ENCODE measurements at regions not wholly inside any gene's neighbourhood (a gene's known extent, or its start where the extent isn't known, plus 50 kb on each side); places are given as distances from the start of the nearest gene placed in this dataset.

DNA sequence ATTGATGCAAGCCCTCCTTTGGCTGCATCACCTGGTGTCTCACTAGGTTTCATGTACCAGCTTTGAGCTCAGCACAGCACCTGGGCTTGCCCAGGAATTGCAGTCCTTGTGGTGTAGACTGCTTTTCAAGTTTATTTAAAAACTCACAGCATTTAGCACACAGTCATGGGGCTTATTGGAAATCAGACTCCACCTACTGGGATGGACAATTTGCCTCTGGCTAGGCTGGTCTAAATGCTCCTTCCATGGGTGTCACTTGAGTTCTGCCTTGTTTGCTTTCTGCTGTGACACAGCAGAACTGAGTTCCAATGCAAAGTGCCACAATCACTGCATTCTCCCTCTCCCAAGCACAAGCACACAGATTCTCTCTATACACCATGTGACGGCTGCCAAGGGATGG lies 453.3 kb downstream of the GABRG2 start:
- no peaks in the 10 kb centered on the region for H4K20me1 ChIP-seq (ENCODE audit: insufficient read depth)
- H3K79me2 ChIP-seq (replicated peaks; ENCODE audit: insufficient read depth, low read length): no peaks in the 10 kb centered on the region
- H3K4me3 ChIP-seq (ENCODE audit: low read length): no peak overlapping the region
- no peak overlapping the region for H3K27ac ChIP-seq (ENCODE audit: low read length)
- H3K9me3 ChIP-seq (ENCODE audit: low read length): no peaks in the 10 kb centered on the region
- no peaks in the 10 kb centered on the region for H3K9me2 ChIP-seq (ENCODE audit: insufficient read depth, low read length)
- H3K9ac ChIP-seq (ENCODE audit: low read length): no peak overlapping the region
- H3K4me2 ChIP-seq (ENCODE audit: low read length): no peak overlapping the region
- TF ChIP-seq EP300 (conservative IDR thresholded peaks at IDR 0.05; ENCODE audit: poor library complexity, severe bottlenecking): no peak
- TF ChIP-seq SMC3 (conservative IDR thresholded peaks at IDR 0.05; ENCODE audit: poor library complexity): no peak
- no peak for TF ChIP-seq POLR2AphosphoS5 (IDR thresholded peaks at IDR 0.05)
- TF ChIP-seq EZH2 (IDR thresholded peaks at IDR 0.05; ENCODE audit: borderline replicate concordance, insufficient read depth, low read length, poor library complexity, severe bottlenecking): no peak
- no peak for TF ChIP-seq MXI1 (conservative IDR thresholded peaks at IDR 0.05; ENCODE audit: poor library complexity, severe bottlenecking)
- TF ChIP-seq TAF1 (IDR thresholded peaks at IDR 0.05; ENCODE audit: low read depth): no peak
- TF ChIP-seq, protein P1, sequence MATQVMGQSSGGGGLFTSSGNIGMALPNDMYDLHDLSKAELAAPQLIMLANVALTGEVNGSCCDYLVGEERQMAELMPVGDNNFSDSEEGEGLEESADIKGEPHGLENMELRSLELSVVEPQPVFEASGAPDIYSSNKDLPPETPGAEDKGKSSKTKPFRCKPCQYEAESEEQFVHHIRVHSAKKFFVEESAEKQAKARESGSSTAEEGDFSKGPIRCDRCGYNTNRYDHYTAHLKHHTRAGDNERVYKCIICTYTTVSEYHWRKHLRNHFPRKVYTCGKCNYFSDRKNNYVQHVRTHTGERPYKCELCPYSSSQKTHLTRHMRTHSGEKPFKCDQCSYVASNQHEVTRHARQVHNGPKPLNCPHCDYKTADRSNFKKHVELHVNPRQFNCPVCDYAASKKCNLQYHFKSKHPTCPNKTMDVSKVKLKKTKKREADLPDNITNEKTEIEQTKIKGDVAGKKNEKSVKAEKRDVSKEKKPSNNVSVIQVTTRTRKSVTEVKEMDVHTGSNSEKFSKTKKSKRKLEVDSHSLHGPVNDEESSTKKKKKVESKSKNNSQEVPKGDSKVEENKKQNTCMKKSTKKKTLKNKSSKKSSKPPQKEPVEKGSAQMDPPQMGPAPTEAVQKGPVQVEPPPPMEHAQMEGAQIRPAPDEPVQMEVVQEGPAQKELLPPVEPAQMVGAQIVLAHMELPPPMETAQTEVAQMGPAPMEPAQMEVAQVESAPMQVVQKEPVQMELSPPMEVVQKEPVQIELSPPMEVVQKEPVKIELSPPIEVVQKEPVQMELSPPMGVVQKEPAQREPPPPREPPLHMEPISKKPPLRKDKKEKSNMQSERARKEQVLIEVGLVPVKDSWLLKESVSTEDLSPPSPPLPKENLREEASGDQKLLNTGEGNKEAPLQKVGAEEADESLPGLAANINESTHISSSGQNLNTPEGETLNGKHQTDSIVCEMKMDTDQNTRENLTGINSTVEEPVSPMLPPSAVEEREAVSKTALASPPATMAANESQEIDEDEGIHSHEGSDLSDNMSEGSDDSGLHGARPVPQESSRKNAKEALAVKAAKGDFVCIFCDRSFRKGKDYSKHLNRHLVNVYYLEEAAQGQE (IDR thresholded peaks at IDR 0.05; ENCODE audit: borderline replicate concordance): no peak
- no peak for TF ChIP-seq RAD21 (conservative IDR thresholded peaks at IDR 0.05)
- TF ChIP-seq, protein P2, sequence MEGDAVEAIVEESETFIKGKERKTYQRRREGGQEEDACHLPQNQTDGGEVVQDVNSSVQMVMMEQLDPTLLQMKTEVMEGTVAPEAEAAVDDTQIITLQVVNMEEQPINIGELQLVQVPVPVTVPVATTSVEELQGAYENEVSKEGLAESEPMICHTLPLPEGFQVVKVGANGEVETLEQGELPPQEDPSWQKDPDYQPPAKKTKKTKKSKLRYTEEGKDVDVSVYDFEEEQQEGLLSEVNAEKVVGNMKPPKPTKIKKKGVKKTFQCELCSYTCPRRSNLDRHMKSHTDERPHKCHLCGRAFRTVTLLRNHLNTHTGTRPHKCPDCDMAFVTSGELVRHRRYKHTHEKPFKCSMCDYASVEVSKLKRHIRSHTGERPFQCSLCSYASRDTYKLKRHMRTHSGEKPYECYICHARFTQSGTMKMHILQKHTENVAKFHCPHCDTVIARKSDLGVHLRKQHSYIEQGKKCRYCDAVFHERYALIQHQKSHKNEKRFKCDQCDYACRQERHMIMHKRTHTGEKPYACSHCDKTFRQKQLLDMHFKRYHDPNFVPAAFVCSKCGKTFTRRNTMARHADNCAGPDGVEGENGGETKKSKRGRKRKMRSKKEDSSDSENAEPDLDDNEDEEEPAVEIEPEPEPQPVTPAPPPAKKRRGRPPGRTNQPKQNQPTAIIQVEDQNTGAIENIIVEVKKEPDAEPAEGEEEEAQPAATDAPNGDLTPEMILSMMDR (IDR thresholded peaks at IDR 0.05; ENCODE audit: poor library complexity, severe bottlenecking): no peak
- no peaks in the 10 kb centered on the region for H3K36me3 ChIP-seq (ENCODE audit: insufficient read depth, low read length)
- H3F3A ChIP-seq (ENCODE audit: insufficient read depth, low read length, poor library complexity, severe bottlenecking): no peaks in the 10 kb centered on the region
- no peak overlapping the region for H2AFZ ChIP-seq (ENCODE audit: low read depth, low read length)
- no peaks in the 10 kb centered on the region for H3K27me3 ChIP-seq (ENCODE audit: insufficient read depth, low read depth, low read length)

DNA sequence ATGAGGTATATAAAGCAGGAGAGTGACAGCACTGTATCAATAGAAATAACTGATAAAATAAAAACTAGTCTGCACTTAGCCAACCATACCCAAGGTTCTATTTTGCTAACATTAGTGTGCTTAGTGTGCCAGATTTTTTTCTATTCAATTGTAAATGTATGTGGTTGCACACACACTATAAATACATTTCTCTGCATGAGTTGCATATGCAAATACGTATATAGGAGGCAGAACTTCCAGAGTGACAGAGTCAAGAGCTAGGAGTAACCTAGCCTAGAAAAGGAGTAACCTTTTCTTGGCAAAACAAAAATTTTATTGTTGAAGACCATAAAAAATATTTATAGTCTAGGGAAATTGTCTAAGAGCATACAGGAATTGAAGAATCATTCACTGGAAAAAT lies 461.6 kb downstream of the GABRG2 start:
- no peak overlapping the region for H3K4me3 ChIP-seq (ENCODE audit: low read length)
- TF ChIP-seq SMC3 (conservative IDR thresholded peaks at IDR 0.05; ENCODE audit: poor library complexity) (no peak), EZH2 (IDR thresholded peaks at IDR 0.05; ENCODE audit: borderline replicate concordance, insufficient read depth, low read length, poor library complexity, severe bottlenecking) (no peak), TAF1 (IDR thresholded peaks at IDR 0.05; ENCODE audit: low read depth) (no peak), EP300 (conservative IDR thresholded peaks at IDR 0.05; ENCODE audit: poor library complexity, severe bottlenecking) (no peak), RAD21 (conservative IDR thresholded peaks at IDR 0.05) (no peak)
- TF ChIP-seq, protein P2 (IDR thresholded peaks at IDR 0.05; ENCODE audit: poor library complexity, severe bottlenecking): no peak
- no peaks in the 10 kb centered on the region for H3K9me2 ChIP-seq (ENCODE audit: insufficient read depth, low read length)
- H3F3A ChIP-seq (ENCODE audit: insufficient read depth, low read length, poor library complexity, severe bottlenecking): no peaks in the 10 kb centered on the region
- no peak overlapping the region for H3K4me2 ChIP-seq (ENCODE audit: low read length)
- H2AFZ ChIP-seq (ENCODE audit: low read depth, low read length): no peak overlapping the region
- no peaks in the 10 kb centered on the region for H3K79me2 ChIP-seq (replicated peaks; ENCODE audit: insufficient read depth, low read length)
- no peak overlapping the region for H3K9ac ChIP-seq (ENCODE audit: low read length)
- H3K27me3 ChIP-seq (ENCODE audit: insufficient read depth, low read depth, low read length): no peaks in the 10 kb centered on the region
- H3K27ac ChIP-seq (ENCODE audit: low read length): no peak overlapping the region
- no peaks in the 10 kb centered on the region for H4K20me1 ChIP-seq (ENCODE audit: insufficient read depth)
- no peaks in the 10 kb centered on the region for H3K9me3 ChIP-seq (ENCODE audit: low read length)
- no peaks in the 10 kb centered on the region for H3K36me3 ChIP-seq (ENCODE audit: insufficient read depth, low read length)

All from neural cell (in vitro differentiated cells).